GM19463 (cell line): ENCODE measurements at regions not wholly inside any gene's neighbourhood (a gene's known extent, or its start where the extent isn't known, plus 50 kb on each side); places are given as distances from the start of the nearest gene placed in this dataset.
"Not testable (repeated sequence)": the region's sequence is repeated elsewhere in the genome, so short reads cannot be mapped to it uniquely, and the experiment has no call there.

Experiments
- ATAC-seq: cut with Tn5 transposase; IDR thresholded peaks from one replicate; pipeline ENCODE4 v1.9.1; 2021; ENCODE audit warnings: mild to moderate bottlenecking, moderate library complexity; ENCODE audit not compliant: unreplicated experiment

DNA sequence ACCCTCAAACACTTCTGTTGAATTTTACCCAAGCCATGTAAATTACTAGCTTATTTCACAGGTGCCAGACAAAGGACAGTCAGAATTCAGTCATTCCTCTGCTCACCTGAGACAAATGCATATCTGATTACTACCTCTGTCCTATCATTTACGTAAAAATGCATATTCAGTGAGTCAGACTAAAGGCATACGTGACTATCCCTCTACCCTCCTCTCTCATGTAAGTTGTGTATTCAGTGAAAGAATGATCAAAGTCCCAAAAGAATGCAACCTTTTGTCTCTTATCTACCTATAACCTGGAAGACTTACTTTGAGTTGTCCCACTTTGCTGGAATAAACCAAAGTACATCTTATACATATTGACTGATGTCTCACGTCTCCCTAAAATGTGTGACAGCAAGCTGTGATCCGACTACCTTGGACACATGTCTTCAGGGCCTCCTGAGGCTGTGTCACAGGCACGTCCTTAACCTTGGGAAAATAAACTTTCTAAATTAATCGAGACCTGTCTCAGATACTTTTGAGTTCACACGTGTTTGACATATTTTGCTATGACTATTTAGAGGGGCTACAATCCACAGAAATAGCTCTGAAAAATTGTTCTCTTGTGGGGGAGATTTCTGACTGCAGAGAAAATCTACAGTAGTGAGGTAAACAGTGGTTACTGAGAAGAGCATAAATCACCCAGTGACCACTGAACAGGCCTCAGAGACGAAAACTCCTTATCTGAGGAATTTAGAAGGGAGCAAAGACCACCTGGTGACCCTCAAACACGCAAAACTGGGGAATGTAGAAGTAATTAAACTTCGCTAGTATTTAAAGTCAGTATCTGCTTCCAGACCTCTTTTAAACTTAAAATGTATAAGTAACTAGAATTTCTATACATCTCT lies 1575.8 kb downstream of the STIM2 start:
- ATAC-seq: no peak

DNA sequence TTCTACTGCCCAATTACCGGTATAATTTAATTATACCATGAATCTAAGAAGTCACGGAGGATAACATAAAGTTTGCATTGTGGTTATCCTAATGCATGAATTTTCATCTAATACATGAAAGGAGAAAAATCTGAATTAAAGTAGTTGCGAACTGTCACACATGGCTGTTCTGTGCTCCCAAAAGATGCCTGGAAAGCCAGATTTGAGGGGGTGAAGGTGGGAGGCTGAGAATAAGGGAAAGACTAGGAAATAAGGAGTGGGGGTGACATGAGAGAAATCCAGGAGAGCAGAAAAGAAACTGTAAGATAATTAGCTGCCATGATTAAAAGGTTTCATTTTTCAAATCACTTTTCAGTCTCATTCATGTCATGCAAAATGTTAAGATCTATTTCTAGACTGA lies 1582.7 kb downstream of the STIM2 start:
- no peak for ATAC-seq

DNA sequence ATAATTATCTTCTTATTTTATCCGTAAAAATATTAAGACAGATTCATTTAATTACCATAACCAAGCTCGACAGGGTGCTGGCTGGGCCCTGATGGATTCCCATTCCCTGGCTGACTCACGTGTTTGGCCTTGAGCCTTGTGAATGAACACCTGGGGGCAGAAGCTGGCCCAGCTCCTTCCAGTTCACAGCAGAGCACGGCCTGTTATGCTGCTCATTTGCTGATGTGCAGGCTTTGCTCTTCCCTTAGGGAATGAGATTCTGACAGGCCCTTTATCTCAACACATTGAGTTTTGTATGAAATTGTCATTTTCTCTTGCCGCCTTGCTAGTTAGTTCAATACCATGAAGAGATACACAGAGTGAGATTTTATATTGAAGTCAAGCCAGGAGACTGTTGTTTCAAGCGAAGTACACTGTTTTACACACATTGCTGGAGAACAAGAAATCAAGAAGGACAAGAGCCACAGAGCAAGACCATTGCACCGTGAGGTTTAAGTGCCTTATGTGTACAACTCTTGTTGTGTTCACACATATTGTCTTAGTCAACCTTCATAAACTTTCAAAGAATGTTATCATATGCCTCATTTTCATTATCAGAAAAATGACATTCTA lies 1583.3 kb downstream of the STIM2 start:
- no peak for ATAC-seq

DNA sequence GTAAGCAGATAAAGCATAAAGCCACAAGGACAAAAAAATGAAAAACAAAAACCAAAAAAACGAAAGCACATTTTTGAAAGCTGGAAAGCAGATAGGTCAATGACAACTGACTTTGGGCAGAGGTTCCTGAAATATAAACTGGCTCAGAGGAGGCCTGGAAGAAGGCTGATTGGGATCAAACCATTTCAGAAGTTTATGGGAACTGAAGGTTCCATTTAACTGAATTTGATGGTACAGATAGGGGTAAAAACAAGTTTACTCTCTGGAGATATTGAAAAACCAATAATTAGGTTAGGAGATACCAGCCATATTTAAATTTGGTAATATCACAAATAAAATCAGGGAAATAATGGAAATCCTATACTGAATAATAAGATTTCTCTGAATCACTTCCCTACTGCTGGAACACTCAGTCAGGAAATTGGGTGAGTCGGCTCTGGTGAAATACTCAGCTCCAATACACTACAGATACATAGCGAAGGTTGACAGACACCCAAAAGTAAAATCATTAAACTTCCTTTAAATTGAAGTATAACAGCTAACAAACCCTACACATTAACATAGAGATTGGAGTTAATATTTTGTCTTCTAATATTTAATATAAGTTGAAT lies 1584.3 kb downstream of the STIM2 start:
- no peak for ATAC-seq

DNA sequence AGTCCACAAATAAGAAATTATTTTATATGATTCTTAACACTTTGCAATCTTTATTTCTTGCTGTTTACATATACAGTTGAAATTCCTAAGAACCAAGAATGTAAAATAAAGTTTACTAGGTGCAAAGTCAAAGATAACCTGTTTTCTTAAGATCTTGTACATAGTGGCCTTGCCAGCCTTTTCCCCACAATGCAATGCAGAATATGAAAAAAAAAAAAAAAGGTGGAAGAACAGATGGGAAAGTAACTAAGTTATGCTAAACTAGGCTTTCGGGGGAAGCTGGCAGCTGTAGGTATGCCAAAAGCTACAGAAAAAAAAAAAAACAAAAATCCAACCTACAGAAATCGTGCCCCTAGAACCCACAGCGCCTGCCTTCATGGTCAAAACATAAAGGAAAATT lies 1588.4 kb downstream of the STIM2 start:
- ATAC-seq: no peak

- ATAC-seq: no peak
Observed at GRCh38 chr4:28451346-28451745, 1590.7 kb downstream of the STIM2 start.

GRCh38 chr4:28462766-28463700 lies 1602.4 kb downstream of the STIM2 start:
- ATAC-seq: no peak

- ATAC-seq: no peak
Observed at GRCh38 chr4:28464823-28465222, 1604.2 kb downstream of the STIM2 start.

DNA sequence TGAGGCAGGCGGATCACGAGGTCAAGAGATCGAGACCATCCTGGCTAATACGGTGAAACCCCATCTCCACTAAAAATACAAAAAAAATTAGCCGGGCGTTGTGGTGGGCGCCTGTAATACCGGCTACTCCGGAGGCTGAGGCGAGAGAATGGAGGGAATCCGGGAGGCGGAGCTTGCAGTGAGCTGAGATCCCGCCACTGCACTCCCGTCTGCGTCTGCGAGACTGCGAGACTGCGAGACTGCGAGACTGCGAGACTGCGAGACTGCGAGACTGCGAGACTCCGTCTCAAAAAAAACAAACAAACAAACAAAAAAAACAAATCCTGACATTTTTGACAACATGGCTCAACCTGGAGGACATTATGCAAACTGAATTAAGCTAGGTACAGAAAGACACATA lies 1606.2 kb downstream of the STIM2 start:
- ATAC-seq: not testable (repeated sequence)

DNA sequence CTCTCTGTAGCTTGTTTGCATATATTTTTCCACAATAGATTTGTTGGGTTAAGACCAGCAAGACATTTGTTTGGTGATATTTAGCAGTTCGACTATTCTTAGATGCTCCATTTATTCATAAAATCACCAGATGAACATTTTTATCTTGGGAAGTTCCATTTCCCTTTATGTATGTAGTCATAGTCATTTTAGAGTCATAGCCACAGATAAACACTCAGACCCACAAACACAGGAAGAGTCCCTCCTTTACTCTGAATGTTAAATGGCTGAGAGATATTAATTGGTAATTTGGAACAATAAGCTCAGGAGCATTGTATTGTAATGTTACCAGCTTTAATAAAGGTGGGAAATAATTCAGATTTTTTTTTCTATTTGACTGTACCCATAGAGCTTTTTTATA lies 1608.7 kb downstream of the STIM2 start:
- no peak for ATAC-seq

DNA sequence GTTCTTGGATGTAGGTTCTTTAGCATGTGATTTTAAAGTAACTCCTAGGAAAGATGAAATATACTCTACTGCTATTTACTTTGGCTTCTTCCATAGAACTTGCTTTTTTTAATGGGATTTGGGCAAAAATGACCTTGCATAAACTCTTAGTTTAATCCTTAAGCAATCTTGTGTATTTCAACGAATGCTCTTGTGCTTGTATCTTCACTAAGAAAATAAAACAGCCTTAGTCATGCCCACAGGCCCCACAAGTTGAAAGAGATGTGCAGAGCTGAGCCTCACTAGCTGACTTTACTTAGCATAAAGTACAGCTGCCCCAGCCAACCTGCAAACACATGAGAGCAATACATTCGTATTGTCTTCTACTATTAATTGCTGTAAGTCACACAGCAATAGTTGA lies 1609.2 kb downstream of the STIM2 start:
- no peak for ATAC-seq

DNA sequence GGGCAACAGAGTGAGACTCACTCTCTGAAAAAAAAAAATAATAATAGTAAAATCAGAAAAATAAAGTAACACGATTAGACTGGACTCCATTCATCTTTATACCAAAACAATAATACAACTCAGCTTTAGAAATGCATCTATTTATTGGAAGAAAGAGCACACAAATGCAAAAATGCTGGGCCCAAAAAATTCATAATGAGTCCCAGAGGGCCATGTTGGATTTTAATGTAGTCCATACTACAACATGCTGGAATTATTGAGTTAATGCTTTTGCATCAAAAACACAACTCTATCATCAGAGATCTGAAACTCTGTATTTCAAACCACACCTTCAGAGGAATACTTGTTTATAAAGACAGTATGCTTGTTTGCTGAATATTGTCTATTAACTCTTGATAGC lies 1614.7 kb downstream of the STIM2 start:
- no peak for ATAC-seq

GRCh38 chr4:28479666-28480065 lies 1619.0 kb downstream of the STIM2 start:
- no peak for ATAC-seq

GRCh38 chr4:28481565-28481964 lies 1620.9 kb downstream of the STIM2 start:
- no peak for ATAC-seq

- ATAC-seq: no peak
Observed at GRCh38 chr4:28482580-28483270, 1622.1 kb downstream of the STIM2 start.

- no peak for ATAC-seq
Observed at GRCh38 chr4:28488021-28488420, 1627.4 kb downstream of the STIM2 start.

GRCh38 chr4:28490669-28491068 lies 1630.0 kb downstream of the STIM2 start:
- ATAC-seq: no peak

GRCh38 chr4:28505064-28505463 lies 1644.4 kb downstream of the STIM2 start:
- ATAC-seq: no peak

DNA sequence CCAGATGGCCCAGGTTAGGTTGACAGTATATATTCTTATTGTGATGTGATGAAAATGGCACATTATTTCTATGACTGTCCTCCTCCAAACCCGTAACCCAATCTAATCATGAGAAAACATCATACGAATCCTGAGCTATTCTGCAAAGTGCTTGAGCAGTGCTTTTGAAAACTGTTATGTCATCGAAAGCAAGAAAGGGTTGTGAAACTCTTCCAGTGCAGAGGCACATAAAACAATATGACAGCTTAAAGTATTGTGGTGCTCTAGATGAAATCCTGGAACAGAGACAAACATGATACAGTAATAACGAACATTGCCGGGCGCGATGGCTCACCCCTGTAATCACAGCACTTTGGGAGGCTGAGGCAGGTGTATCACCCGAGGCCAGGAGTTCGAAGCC lies 1648.0 kb downstream of the STIM2 start:
- ATAC-seq: no peak

GRCh38 chr4:28514766-28515165 lies 1654.1 kb downstream of the STIM2 start:
- ATAC-seq: not testable (repeated sequence)
